ENCODE measurements at regions not wholly inside any gene's neighbourhood (a gene's known extent, or its start where the extent isn't known, plus 50 kb on each side); places are given as distances from the start of the nearest gene placed in this dataset.

DNA sequence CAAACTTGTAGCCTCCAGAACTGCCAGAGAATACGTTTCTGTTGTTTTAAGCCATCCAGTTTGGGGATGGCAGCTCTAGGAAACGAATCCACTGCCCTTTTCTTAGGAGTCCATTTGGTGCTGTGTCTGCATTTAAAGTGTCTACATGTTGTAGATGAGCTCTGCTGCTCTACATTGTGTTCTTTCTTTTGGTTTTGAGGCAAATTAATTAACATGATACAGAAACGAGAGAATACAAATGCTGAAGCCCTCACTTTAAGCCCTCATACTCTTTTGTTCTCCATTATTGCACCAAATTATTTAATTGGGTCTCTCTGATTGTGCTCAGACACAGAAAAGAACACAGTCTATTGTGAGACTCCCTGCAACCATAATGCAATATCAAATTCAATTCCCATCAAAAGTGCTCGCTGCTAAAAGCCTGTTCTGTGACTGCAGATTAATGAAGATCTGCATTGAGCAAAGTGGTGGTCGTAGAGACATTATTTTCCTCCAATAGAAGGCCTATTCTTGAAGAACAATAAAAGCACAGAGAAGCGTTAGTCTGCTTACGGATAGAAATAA lies 166.3 kb upstream of the SOX21 start:
- Histone ChIP-seq H3K79me2 (replicated peaks; ENCODE audit: insufficient read depth, low read length) (no peaks in the 10 kb centered on the region), H3K4me2 (ENCODE audit: low read length) (no peak overlapping the region), H3K9me2 (ENCODE audit: insufficient read depth, low read length) (no peaks in the 10 kb centered on the region), H3K27me3 (ENCODE audit: insufficient read depth, low read depth, low read length) (no peaks in the 10 kb centered on the region), H3K27ac (ENCODE audit: low read length) (no peak overlapping the region), H3K9me3 (ENCODE audit: low read length) (no peaks in the 10 kb centered on the region), H3K4me3 (ENCODE audit: low read length) (no peak overlapping the region), H4K20me1 (ENCODE audit: insufficient read depth) (no peaks in the 10 kb centered on the region), H2AFZ (ENCODE audit: low read depth, low read length) (no peak overlapping the region), H3K36me3 (ENCODE audit: insufficient read depth, low read length) (no peaks in the 10 kb centered on the region), H3K9ac (ENCODE audit: low read length) (no peak overlapping the region), H3F3A (ENCODE audit: insufficient read depth, low read length, poor library complexity, severe bottlenecking) (no peaks in the 10 kb centered on the region)
- TF ChIP-seq, protein P1, sequence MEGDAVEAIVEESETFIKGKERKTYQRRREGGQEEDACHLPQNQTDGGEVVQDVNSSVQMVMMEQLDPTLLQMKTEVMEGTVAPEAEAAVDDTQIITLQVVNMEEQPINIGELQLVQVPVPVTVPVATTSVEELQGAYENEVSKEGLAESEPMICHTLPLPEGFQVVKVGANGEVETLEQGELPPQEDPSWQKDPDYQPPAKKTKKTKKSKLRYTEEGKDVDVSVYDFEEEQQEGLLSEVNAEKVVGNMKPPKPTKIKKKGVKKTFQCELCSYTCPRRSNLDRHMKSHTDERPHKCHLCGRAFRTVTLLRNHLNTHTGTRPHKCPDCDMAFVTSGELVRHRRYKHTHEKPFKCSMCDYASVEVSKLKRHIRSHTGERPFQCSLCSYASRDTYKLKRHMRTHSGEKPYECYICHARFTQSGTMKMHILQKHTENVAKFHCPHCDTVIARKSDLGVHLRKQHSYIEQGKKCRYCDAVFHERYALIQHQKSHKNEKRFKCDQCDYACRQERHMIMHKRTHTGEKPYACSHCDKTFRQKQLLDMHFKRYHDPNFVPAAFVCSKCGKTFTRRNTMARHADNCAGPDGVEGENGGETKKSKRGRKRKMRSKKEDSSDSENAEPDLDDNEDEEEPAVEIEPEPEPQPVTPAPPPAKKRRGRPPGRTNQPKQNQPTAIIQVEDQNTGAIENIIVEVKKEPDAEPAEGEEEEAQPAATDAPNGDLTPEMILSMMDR (IDR thresholded peaks at IDR 0.05; ENCODE audit: poor library complexity, severe bottlenecking): no peak
- TF ChIP-seq TAF1 (IDR thresholded peaks at IDR 0.05; ENCODE audit: low read depth) (no peak), EZH2 (IDR thresholded peaks at IDR 0.05; ENCODE audit: borderline replicate concordance, insufficient read depth, low read length, poor library complexity, severe bottlenecking) (no peak), RAD21 (conservative IDR thresholded peaks at IDR 0.05) (no peak), MXI1 (conservative IDR thresholded peaks at IDR 0.05; ENCODE audit: poor library complexity, severe bottlenecking) (no peak), EP300 (conservative IDR thresholded peaks at IDR 0.05; ENCODE audit: poor library complexity, severe bottlenecking) (no peak), SMC3 (conservative IDR thresholded peaks at IDR 0.05; ENCODE audit: poor library complexity) (no peak), POLR2AphosphoS5 (IDR thresholded peaks at IDR 0.05) (no peak)
- TF ChIP-seq, protein P2, sequence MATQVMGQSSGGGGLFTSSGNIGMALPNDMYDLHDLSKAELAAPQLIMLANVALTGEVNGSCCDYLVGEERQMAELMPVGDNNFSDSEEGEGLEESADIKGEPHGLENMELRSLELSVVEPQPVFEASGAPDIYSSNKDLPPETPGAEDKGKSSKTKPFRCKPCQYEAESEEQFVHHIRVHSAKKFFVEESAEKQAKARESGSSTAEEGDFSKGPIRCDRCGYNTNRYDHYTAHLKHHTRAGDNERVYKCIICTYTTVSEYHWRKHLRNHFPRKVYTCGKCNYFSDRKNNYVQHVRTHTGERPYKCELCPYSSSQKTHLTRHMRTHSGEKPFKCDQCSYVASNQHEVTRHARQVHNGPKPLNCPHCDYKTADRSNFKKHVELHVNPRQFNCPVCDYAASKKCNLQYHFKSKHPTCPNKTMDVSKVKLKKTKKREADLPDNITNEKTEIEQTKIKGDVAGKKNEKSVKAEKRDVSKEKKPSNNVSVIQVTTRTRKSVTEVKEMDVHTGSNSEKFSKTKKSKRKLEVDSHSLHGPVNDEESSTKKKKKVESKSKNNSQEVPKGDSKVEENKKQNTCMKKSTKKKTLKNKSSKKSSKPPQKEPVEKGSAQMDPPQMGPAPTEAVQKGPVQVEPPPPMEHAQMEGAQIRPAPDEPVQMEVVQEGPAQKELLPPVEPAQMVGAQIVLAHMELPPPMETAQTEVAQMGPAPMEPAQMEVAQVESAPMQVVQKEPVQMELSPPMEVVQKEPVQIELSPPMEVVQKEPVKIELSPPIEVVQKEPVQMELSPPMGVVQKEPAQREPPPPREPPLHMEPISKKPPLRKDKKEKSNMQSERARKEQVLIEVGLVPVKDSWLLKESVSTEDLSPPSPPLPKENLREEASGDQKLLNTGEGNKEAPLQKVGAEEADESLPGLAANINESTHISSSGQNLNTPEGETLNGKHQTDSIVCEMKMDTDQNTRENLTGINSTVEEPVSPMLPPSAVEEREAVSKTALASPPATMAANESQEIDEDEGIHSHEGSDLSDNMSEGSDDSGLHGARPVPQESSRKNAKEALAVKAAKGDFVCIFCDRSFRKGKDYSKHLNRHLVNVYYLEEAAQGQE (IDR thresholded peaks at IDR 0.05; ENCODE audit: borderline replicate concordance): no peak

DNA sequence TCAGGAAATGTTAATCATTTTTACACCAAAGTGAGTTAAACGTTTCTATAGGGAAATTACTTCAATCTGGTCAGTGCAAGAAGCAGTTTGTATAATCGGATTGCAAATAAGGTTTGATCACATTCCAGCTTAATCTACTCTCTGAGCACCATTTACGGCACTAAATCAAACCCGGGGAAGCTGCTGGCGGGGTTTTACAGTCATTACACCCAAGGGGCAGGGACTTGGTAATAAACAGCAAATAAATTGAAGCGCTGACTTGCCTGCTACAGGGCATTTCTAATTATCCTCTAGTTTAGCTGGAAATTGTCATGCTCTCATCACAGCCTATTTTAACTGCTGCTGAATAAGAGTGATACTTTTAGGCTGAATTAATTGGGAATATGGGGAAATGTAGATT lies 152.1 kb upstream of the SOX21 start:
- H3K79me2 ChIP-seq (replicated peaks; ENCODE audit: insufficient read depth, low read length): no peaks in the 10 kb centered on the region
- no peaks in the 10 kb centered on the region for H3K9me3 ChIP-seq (ENCODE audit: low read length)
- H3K9me2 ChIP-seq (ENCODE audit: insufficient read depth, low read length): no peaks in the 10 kb centered on the region
- no peaks in the 10 kb centered on the region for H3K27me3 ChIP-seq (ENCODE audit: insufficient read depth, low read depth, low read length)
- H3K4me3 ChIP-seq (ENCODE audit: low read length): no peak overlapping the region
- TF ChIP-seq POLR2AphosphoS5 (IDR thresholded peaks at IDR 0.05): no peak
- TF ChIP-seq, protein P1 (IDR thresholded peaks at IDR 0.05; ENCODE audit: poor library complexity, severe bottlenecking): no peak
- TF ChIP-seq MXI1 (conservative IDR thresholded peaks at IDR 0.05; ENCODE audit: poor library complexity, severe bottlenecking): no peak
- no peak for TF ChIP-seq EZH2 (IDR thresholded peaks at IDR 0.05; ENCODE audit: borderline replicate concordance, insufficient read depth, low read length, poor library complexity, severe bottlenecking)
- TF ChIP-seq EP300 (conservative IDR thresholded peaks at IDR 0.05; ENCODE audit: poor library complexity, severe bottlenecking): no peak
- TF ChIP-seq TAF1 (IDR thresholded peaks at IDR 0.05; ENCODE audit: low read depth): no peak
- TF ChIP-seq SMC3 (conservative IDR thresholded peaks at IDR 0.05; ENCODE audit: poor library complexity): no peak
- TF ChIP-seq, protein P2 (IDR thresholded peaks at IDR 0.05; ENCODE audit: borderline replicate concordance): no peak
- TF ChIP-seq RAD21 (conservative IDR thresholded peaks at IDR 0.05): no peak
- no peak overlapping the region for H3K9ac ChIP-seq (ENCODE audit: low read length)
- H3K36me3 ChIP-seq (ENCODE audit: insufficient read depth, low read length): no peaks in the 10 kb centered on the region
- no peak overlapping the region for H3K27ac ChIP-seq (ENCODE audit: low read length)
- H3F3A ChIP-seq (ENCODE audit: insufficient read depth, low read length, poor library complexity, severe bottlenecking): no peaks in the 10 kb centered on the region
- H3K4me2 ChIP-seq (ENCODE audit: low read length): no peak overlapping the region
- no peak overlapping the region for H2AFZ ChIP-seq (ENCODE audit: low read depth, low read length)
- no peaks in the 10 kb centered on the region for H4K20me1 ChIP-seq (ENCODE audit: insufficient read depth)
